ENCODE measurements at regions not wholly inside any gene's neighbourhood (a gene's known extent, or its start where the extent isn't known, plus 50 kb on each side); places are given as distances from the start of the nearest gene placed in this dataset.

DNA sequence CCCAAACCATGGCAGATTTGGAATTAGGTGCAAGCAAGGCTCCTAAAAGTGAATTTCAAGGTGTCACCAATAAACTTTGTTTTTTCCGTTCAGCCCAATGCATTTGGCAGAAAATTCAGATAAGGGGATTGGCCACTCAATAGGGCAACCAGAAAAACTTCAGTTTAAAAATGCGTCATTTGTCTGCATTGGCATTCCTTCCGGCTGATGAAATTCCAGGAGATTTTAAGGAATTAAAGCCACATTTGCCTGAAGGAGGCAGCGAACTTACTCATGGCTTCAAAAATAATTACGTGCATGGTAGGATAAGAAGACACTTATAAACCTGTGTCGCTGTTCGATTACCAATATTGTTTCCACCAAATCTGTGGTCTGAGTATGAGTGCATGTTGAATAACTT is 151.9 kb downstream of the SALL1 start:
- H3K4me3 ChIP-seq (ENCODE audit: low read depth, low read length): no peak overlapping the region
- 100% methylated on average over 2 of the region's 7 CpGs for WGBS (ENCODE audit: insufficient coverage)
- no peaks in the 10 kb centered on the region for H3K27me3 ChIP-seq (ENCODE audit: control insufficient read depth, insufficient read depth, low read length)
- H3K4me1 ChIP-seq (ENCODE audit: control insufficient read depth, insufficient read depth, low read length): peaks cover 4% of the 10 kb centered on the region
- no peak for DNase-seq (ENCODE audit: low read depth in 4 of 6, low spot score in 6 of 6)
- H3K36me3 ChIP-seq (ENCODE audit: control insufficient read depth, insufficient read depth, low read length): no peaks in the 10 kb centered on the region
- no peaks in the 10 kb centered on the region for H3K9me3 ChIP-seq (ENCODE audit: control insufficient read depth, insufficient read depth, low read length)
- H3K27ac ChIP-seq (ENCODE audit: low read depth, low read length): no peak overlapping the region

DNA sequence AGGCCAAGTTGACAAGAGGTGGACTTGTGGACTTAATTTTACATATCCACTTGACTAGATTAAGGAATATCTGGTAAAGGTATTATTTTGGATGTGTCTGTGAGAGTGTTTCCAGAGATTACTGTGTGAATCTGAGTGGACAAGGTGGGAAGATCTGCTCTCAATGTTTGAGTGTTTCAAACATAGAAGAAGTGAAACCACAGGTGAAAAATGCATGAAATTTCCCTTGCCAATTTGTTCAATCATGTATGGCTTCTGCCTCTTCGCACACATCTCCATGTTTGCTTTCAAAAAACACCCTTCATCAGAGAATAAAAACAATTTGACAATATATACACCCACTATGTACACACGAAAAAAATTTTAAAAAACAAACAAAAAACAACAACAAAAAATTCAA is 152.7 kb downstream of the SALL1 start:
- Histone ChIP-seq H3K4me1 (ENCODE audit: control insufficient read depth, insufficient read depth, low read length) (peaks cover 4% of the 10 kb centered on the region), H3K36me3 (ENCODE audit: control insufficient read depth, insufficient read depth, low read length) (no peaks in the 10 kb centered on the region), H3K27ac (ENCODE audit: low read depth, low read length) (no peak overlapping the region), H3K4me3 (ENCODE audit: low read depth, low read length) (no peak overlapping the region), H3K27me3 (ENCODE audit: control insufficient read depth, insufficient read depth, low read length) (no peaks in the 10 kb centered on the region), H3K9me3 (ENCODE audit: control insufficient read depth, insufficient read depth, low read length) (no peaks in the 10 kb centered on the region)
- WGBS (ENCODE audit: insufficient coverage): no CpG with 5 or more reads among the region's 2 CpGs
- DNase-seq (ENCODE audit: low read depth in 4 of 6, low spot score in 6 of 6): no peak

GRCh38 chr16:50997679-50998078 is 153.4 kb downstream of the SALL1 start:
- Histone ChIP-seq H3K4me1 (ENCODE audit: control insufficient read depth, insufficient read depth, low read length) (peaks cover 4% of the 10 kb centered on the region), H3K27ac (ENCODE audit: low read depth, low read length) (no peak overlapping the region), H3K27me3 (ENCODE audit: control insufficient read depth, insufficient read depth, low read length) (no peaks in the 10 kb centered on the region), H3K4me3 (ENCODE audit: low read depth, low read length) (no peak overlapping the region), H3K9me3 (ENCODE audit: control insufficient read depth, insufficient read depth, low read length) (no peaks in the 10 kb centered on the region), H3K36me3 (ENCODE audit: control insufficient read depth, insufficient read depth, low read length) (no peaks in the 10 kb centered on the region)
- DNase-seq (ENCODE audit: low read depth in 4 of 6, low spot score in 6 of 6): no peak
- WGBS (ENCODE audit: insufficient coverage): 85% methylated on average over 4 of the region's 6 CpGs

GRCh38 chr16:50996830-50997186 is 154.3 kb downstream of the SALL1 start:
- Histone ChIP-seq H3K27ac (ENCODE audit: low read depth, low read length) (no peak overlapping the region), H3K4me3 (ENCODE audit: low read depth, low read length) (no peak overlapping the region), H3K4me1 (ENCODE audit: control insufficient read depth, insufficient read depth, low read length) (peaks cover 4% of the 10 kb centered on the region), H3K36me3 (ENCODE audit: control insufficient read depth, insufficient read depth, low read length) (no peaks in the 10 kb centered on the region), H3K27me3 (ENCODE audit: control insufficient read depth, insufficient read depth, low read length) (no peaks in the 10 kb centered on the region), H3K9me3 (ENCODE audit: control insufficient read depth, insufficient read depth, low read length) (no peaks in the 10 kb centered on the region)
- no CpG with 5 or more reads among the region's 4 CpGs for WGBS (ENCODE audit: insufficient coverage)
- DNase-seq (ENCODE audit: low read depth in 4 of 6, low spot score in 6 of 6): peak in 1 of 6 donors; percentile 62

GRCh38 chr16:50996166-50996829 is 154.8 kb downstream of the SALL1 start:
- H3K9me3 ChIP-seq (ENCODE audit: control insufficient read depth, insufficient read depth, low read length): no peaks in the 10 kb centered on the region
- no peaks in the 10 kb centered on the region for H3K36me3 ChIP-seq (ENCODE audit: control insufficient read depth, insufficient read depth, low read length)
- no peak for DNase-seq (ENCODE audit: low read depth in 4 of 6, low spot score in 6 of 6)
- no peak overlapping the region for H3K27ac ChIP-seq (ENCODE audit: low read depth, low read length)
- H3K4me1 ChIP-seq (ENCODE audit: control insufficient read depth, insufficient read depth, low read length): peaks cover 4% of the 10 kb centered on the region
- H3K4me3 ChIP-seq (ENCODE audit: low read depth, low read length): no peak overlapping the region
- 77% methylated on average over 12 of the region's 12 CpGs for WGBS (ENCODE audit: insufficient coverage)
- no peaks in the 10 kb centered on the region for H3K27me3 ChIP-seq (ENCODE audit: control insufficient read depth, insufficient read depth, low read length)

- H3K4me1 ChIP-seq (ENCODE audit: control insufficient read depth, insufficient read depth, low read length): peaks cover 4% of the 10 kb centered on the region
- no peaks in the 10 kb centered on the region for H3K36me3 ChIP-seq (ENCODE audit: control insufficient read depth, insufficient read depth, low read length)
- 97% methylated on average over 8 of the region's 8 CpGs for WGBS (ENCODE audit: insufficient coverage)
- no peak overlapping the region for H3K4me3 ChIP-seq (ENCODE audit: low read depth, low read length)
- H3K27ac ChIP-seq (ENCODE audit: low read depth, low read length): no peak overlapping the region
- H3K9me3 ChIP-seq (ENCODE audit: control insufficient read depth, insufficient read depth, low read length): no peaks in the 10 kb centered on the region
- no peaks in the 10 kb centered on the region for H3K27me3 ChIP-seq (ENCODE audit: control insufficient read depth, insufficient read depth, low read length)
- no peak for DNase-seq (ENCODE audit: low read depth in 4 of 6, low spot score in 6 of 6)
Observed at GRCh38 chr16:50994995-50995394, 156.1 kb downstream of the SALL1 start.

DNA sequence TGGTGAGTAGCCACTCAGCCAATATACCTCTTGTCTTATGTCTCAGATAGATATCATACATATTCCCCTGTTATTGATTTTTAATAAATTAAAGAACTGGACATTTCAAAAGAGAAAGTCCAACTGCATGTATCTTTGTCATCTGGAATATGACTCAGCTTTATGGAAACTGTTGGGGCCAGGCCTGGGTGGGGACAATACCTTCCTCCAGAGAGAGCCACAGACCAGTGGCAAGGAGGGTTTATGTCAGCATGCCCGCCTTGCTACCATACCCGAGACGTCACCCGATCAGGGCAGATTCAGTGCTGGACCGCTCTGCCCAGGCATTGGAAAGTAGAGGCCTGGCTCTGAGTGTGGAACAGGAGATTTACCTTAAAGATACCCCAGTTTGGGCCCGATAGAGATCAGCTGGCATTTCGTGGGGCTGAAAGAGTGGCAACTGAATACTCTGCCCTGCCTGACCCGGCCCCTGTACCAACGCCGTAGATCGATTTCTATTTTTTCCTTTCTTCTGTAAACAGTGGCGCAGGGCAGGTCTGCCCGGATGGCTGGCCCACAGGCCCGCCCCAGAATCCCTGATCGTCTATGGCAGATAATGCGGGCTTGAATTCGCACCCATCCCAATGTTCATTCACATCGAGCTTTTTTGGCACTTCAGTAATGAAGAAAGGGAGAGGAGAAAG is 158.6 kb downstream of the SALL1 start:
- no peaks in the 10 kb centered on the region for H3K36me3 ChIP-seq (ENCODE audit: control insufficient read depth, insufficient read depth, low read length)
- WGBS (ENCODE audit: insufficient coverage): 95% methylated on average over 14 of the region's 18 CpGs

GRCh38 chr16:50991436-50991835 is 159.6 kb downstream of the SALL1 start:
- DNase-seq (ENCODE audit: low read depth in 4 of 6, low spot score in 6 of 6): no peak
- WGBS (ENCODE audit: insufficient coverage): 88% methylated on average over 9 of the region's 13 CpGs
- H3K9me3 ChIP-seq (ENCODE audit: control insufficient read depth, insufficient read depth, low read length): no peaks in the 10 kb centered on the region

More for the DNA sequence above, 158.6 kb downstream of the SALL1 start:
- no peak for DNase-seq (ENCODE audit: low read depth in 4 of 6, low spot score in 6 of 6)
- Histone ChIP-seq H3K4me3 (ENCODE audit: low read depth, low read length) (no peak overlapping the region), H3K27ac (ENCODE audit: low read depth, low read length) (no peak overlapping the region), H3K9me3 (ENCODE audit: control insufficient read depth, insufficient read depth, low read length) (no peaks in the 10 kb centered on the region), H3K4me1 (ENCODE audit: control insufficient read depth, insufficient read depth, low read length) (peaks cover 4% of the 10 kb centered on the region), H3K27me3 (ENCODE audit: control insufficient read depth, insufficient read depth, low read length) (no peaks in the 10 kb centered on the region)

DNA sequence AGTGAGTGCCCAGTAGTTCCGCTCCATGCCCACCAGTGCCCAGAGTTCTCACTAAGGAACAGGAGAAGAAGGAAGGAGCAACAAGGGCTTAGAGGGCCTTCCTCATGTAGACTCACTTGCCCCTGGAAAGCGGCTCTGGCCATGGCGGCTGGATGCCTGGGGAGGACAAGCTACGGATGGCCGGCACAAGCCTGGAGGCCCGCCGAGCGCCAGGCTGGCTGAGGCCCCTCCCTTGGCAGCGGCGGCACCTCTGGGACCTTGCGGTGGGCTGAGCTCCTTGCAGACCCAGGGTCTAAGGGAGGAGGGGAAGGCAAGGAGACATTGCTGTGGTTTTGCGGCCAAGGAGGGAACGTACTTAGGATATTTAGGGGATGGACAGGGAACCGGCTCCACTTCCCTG is 160.1 kb downstream of the SALL1 start:
- WGBS (ENCODE audit: insufficient coverage): 94% methylated on average over 13 of the region's 14 CpGs
- no peak overlapping the region for H3K4me3 ChIP-seq (ENCODE audit: low read depth, low read length)
- no peaks in the 10 kb centered on the region for H3K9me3 ChIP-seq (ENCODE audit: control insufficient read depth, insufficient read depth, low read length)
- no peaks in the 10 kb centered on the region for H3K27me3 ChIP-seq (ENCODE audit: control insufficient read depth, insufficient read depth, low read length)
- no peaks in the 10 kb centered on the region for H3K36me3 ChIP-seq (ENCODE audit: control insufficient read depth, insufficient read depth, low read length)
- DNase-seq (ENCODE audit: low read depth in 4 of 6, low spot score in 6 of 6): no peak
- no peaks in the 10 kb centered on the region for H3K4me1 ChIP-seq (ENCODE audit: control insufficient read depth, insufficient read depth, low read length)
- no peak overlapping the region for H3K27ac ChIP-seq (ENCODE audit: low read depth, low read length)

More at GRCh38 chr16:50991436-50991835, 159.6 kb downstream of the SALL1 start:
- Histone ChIP-seq H3K4me3 (ENCODE audit: low read depth, low read length) (no peak overlapping the region), H3K36me3 (ENCODE audit: control insufficient read depth, insufficient read depth, low read length) (no peaks in the 10 kb centered on the region), H3K27ac (ENCODE audit: low read depth, low read length) (no peak overlapping the region), H3K4me1 (ENCODE audit: control insufficient read depth, insufficient read depth, low read length) (no peaks in the 10 kb centered on the region), H3K27me3 (ENCODE audit: control insufficient read depth, insufficient read depth, low read length) (no peaks in the 10 kb centered on the region)

DNA sequence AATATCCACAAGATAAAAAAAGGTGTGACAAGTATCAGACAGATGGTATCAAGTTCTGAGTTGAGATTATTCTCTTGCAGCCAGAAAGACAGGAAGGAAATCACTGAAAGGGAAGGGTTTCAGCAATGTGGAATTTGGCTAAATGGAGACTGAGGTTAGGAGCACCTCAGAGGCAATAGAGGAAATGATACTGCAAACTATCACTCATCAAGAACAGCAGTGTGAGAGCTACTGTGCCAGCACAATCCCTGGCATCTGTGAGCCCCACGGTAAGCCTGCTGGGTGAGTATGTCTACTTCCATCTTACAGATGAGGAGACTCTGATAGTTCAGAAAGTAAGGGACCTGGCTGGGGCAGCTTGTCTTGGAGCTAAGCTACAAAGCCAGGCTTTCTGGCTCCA is 162.0 kb downstream of the SALL1 start:
- Histone ChIP-seq H3K4me3 (ENCODE audit: low read depth, low read length) (no peak overlapping the region), H3K36me3 (ENCODE audit: control insufficient read depth, insufficient read depth, low read length) (no peaks in the 10 kb centered on the region), H3K4me1 (ENCODE audit: control insufficient read depth, insufficient read depth, low read length) (no peaks in the 10 kb centered on the region), H3K27ac (ENCODE audit: low read depth, low read length) (no peak overlapping the region), H3K9me3 (ENCODE audit: control insufficient read depth, insufficient read depth, low read length) (no peaks in the 10 kb centered on the region), H3K27me3 (ENCODE audit: control insufficient read depth, insufficient read depth, low read length) (no peaks in the 10 kb centered on the region)
- no peak for DNase-seq (ENCODE audit: low read depth in 4 of 6, low spot score in 6 of 6)
- no CpG with 5 or more reads among the region's 1 CpG for whole genome bisulfite sequencing (ENCODE audit: insufficient coverage)
